Epithelial cell of esophagus (primary cell): ENCODE measurements at regions not wholly inside any gene's neighbourhood (a gene's known extent, or its start where the extent isn't known, plus 50 kb on each side); places are given as distances from the start of the nearest gene placed in this dataset.
A peak's percentile ranks its signal among the peaks of the same experiment; 100 is the strongest.

ENCODE experiments used
- DNase-seq: peaks from one replicate; pipeline ENCODE4 v3.0.0; 2010; ENCODE audit warnings: low read depth
- H3K4me3 ChIP-seq: 2 replicates; pipeline ENCODE4 v1.5.1; 2011; ENCODE audit warnings: mild to moderate bottlenecking, low read length, control low read depth
- TF ChIP-seq, protein P1 (sequence below): IDR thresholded peaks from 2 replicates; pipeline ENCODE4 v1.5.1; 2011; ENCODE audit warnings: low read depth, mild to moderate bottlenecking, low read length, control low read depth, inconsistent platforms; ENCODE audit not compliant: insufficient read depth; ENCODE audit errors: missing control alignments

DNA sequence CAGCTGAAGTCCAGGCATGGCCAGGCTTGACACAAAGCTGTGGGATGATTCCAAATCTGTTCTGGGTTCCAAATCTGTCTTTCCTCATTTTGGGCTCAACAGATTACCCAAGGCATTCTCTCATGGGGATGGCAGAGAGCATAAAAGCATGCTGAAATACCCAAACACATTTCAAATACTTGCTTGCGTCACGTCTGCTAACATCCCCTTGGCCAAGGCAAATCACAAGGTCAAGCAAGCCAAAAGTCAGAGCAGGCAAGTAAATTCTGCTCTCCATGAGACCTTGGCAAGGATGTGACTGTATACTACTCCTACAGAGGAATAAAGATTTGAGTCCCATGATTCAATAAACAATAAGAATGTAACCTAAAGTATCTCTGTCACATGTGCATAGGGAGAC, 306.7 kb downstream of the EPB41L4A start:
- DNase-seq: no peak
- TF ChIP-seq, protein P1, sequence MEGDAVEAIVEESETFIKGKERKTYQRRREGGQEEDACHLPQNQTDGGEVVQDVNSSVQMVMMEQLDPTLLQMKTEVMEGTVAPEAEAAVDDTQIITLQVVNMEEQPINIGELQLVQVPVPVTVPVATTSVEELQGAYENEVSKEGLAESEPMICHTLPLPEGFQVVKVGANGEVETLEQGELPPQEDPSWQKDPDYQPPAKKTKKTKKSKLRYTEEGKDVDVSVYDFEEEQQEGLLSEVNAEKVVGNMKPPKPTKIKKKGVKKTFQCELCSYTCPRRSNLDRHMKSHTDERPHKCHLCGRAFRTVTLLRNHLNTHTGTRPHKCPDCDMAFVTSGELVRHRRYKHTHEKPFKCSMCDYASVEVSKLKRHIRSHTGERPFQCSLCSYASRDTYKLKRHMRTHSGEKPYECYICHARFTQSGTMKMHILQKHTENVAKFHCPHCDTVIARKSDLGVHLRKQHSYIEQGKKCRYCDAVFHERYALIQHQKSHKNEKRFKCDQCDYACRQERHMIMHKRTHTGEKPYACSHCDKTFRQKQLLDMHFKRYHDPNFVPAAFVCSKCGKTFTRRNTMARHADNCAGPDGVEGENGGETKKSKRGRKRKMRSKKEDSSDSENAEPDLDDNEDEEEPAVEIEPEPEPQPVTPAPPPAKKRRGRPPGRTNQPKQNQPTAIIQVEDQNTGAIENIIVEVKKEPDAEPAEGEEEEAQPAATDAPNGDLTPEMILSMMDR: no peak
- H3K4me3 ChIP-seq: no peak overlapping the region

DNA sequence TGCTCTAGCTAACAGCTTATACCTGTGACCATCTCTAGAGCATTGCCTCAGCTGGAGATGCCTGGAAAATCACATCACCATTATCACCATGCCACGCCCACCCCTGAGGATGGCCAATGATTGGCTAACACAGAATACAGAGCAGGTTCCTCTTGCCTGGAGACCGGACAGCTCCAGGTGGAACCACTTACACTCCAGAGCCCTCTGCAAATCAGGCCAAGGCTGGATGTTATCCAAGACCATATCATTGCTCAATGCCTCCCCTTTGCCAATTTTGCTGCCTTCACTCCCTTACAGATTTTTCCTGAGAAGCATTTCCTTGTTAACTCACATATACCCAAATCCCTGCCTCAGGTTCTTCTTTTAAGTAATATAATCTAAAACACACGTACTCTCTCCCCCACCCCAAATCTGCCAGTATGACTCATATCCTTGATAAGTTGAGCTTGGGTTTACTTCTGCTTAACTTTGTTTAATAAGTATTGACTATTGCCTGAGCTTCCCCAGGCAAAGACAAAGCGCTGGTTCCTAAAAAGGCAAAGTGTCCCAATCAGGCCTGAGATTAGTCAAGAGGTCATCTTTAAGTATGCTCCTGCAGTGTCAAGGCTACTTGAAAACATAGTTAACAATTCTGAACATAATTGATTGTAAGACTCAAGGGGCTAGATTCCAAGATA, 309.6 kb downstream of the EPB41L4A start:
- TF ChIP-seq, protein P1: no peak
- no peak overlapping the region for H3K4me3 ChIP-seq
- peak; percentile 98 for DNase-seq

- DNase-seq: peak; percentile 37
- TF ChIP-seq, protein P1: no peak
- no peak overlapping the region for H3K4me3 ChIP-seq
Measured at GRCh38 chr5:112106878-112107277, 312.2 kb downstream of the EPB41L4A start.

DNA sequence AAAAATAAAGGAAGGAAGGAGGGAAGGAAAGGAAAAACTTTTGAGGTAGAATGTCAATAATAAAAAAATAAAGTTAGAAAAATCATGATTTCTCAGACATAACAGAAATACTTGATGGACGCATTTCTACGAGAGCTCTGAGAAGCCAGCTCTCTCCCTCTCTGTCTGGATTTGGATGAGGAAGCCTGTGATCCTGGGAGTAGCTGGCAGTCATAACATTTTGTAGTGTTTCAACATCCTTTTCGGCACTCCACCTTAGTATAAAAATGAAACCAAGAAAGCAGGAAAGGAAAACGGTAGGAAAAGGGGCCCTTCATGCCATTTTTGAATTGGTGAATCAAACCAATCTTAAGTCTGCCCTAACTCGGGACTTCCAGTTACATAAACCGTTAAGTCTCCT, 321.3 kb downstream of the EPB41L4A start:
- no peak for DNase-seq
- no peak overlapping the region for H3K4me3 ChIP-seq
- TF ChIP-seq, protein P1: no peak

DNA sequence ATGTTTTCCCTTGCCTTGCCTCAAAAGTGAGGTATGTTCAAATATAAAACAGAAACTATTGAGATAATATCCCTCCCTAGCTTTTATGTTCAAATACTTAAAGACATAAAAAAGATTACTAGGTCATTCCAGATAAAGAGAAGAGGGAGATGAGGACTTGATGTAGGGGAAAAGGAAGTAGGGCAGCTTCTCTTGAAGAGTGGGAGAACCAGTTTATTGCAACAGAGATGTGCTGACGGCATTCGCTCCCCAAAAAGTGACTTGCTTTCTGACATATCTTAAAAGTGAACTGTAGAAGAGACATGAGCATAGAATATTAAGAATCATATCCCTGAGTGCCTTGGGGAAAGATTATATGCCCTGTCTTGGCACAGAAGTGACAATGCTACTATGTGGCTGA, 330.2 kb upstream of the NREP start:
- TF ChIP-seq, protein P1: no peak
- DNase-seq: peak; percentile 71
- H3K4me3 ChIP-seq: no peak overlapping the region

GRCh38 chr5:112086740-112087139, 329.7 kb upstream of the NREP start:
- no peak overlapping the region for H3K4me3 ChIP-seq
- no peak for DNase-seq
- TF ChIP-seq, protein P1: no peak

DNA sequence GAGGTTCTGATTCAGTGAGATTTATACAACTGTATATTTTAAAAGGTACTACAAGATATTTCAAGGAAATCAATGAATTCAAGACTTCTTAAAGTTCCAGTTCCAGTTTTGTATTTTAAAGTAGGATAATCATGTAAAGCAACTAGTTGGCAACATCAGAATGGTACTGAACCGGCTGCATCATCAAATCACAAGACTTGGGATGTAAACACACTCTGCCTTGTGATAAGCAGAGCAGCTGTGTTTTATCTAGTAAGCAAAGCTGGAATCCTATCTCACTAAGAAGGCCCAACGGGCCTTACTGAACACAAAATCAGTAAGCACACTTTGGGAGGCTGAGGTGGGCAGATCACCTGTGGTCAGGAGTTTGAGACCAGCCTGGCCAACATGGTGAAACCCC, 327.2 kb upstream of the NREP start:
- no peak overlapping the region for H3K4me3 ChIP-seq
- DNase-seq: no peak
- TF ChIP-seq, protein P1: no peak
